D721Med (cell line): ENCODE measurements at regions not wholly inside any gene's neighbourhood (a gene's known extent, or its start where the extent isn't known, plus 50 kb on each side); places are given as distances from the start of the nearest gene placed in this dataset.

ENCODE experiments used
- DNase-seq: peaks from one replicate; pipeline ENCODE4 v3.0.0; 2011; ENCODE audit warnings: low spot score; ENCODE audit not compliant: insufficient read length
- FAIRE-seq: peaks from 2 replicates; lab custom pipeline; 2011; peaks lifted over from hg19 to GRCh38; lab: Jason Lieb, UNC
- CTCF ChIP-seq: IDR thresholded peaks from 2 replicates; pipeline ENCODE4 v1.5.1; 2012; ENCODE audit warnings: mild to moderate bottlenecking, control low read depth; ENCODE audit not compliant: insufficient read depth; ENCODE audit errors: missing control alignments

- DNase-seq: no peak
- FAIRE-seq: no peak
- TF ChIP-seq CTCF: no peak
Measured at GRCh38 chr15:25226360-25226759, 212.5 kb downstream of the UBE3A start.

- FAIRE-seq: no peak
- TF ChIP-seq CTCF: no peak
- DNase-seq: no peak
Measured at GRCh38 chr15:25228261-25228660, 210.6 kb downstream of the UBE3A start.

- TF ChIP-seq CTCF: no peak
- DNase-seq: no peak
- no peak for FAIRE-seq
Measured at GRCh38 chr15:25230442-25230841, 208.4 kb downstream of the UBE3A start.

- TF ChIP-seq CTCF: no peak
- FAIRE-seq (no peak), DNase-seq (no peak)
Measured at GRCh38 chr15:25233766-25234350, 205.0 kb downstream of the UBE3A start.

GRCh38 chr15:25234831-25235230 lies 204.0 kb downstream of the UBE3A start:
- no peak for TF ChIP-seq CTCF

GRCh38 chr15:25235391-25235790 lies 203.4 kb downstream of the UBE3A start:
- TF ChIP-seq CTCF: no peak

More at GRCh38 chr15:25234831-25235230, 204.0 kb downstream of the UBE3A start:
- DNase-seq (no peak), FAIRE-seq (no peak)

GRCh38 chr15:25236143-25236860 lies 202.5 kb downstream of the UBE3A start:
- no peak for FAIRE-seq
- no peak for DNase-seq
- TF ChIP-seq CTCF: no peak

More at GRCh38 chr15:25235391-25235790, 203.4 kb downstream of the UBE3A start:
- FAIRE-seq (no peak), DNase-seq (no peak)
